GM04504 (cell line): ENCODE measurements at regions not wholly inside any gene's neighbourhood (a gene's known extent, or its start where the extent isn't known, plus 50 kb on each side); places are given as distances from the start of the nearest gene placed in this dataset.
"Not testable (repeated sequence)": the region's sequence is repeated elsewhere in the genome, so short reads cannot be mapped to it uniquely, and the experiment has no call there.

Experiments used
- DNase-seq: peaks from one replicate; pipeline ENCODE4 v3.0.0-alpha.2; 2012; ENCODE audit warnings: low read depth

DNA sequence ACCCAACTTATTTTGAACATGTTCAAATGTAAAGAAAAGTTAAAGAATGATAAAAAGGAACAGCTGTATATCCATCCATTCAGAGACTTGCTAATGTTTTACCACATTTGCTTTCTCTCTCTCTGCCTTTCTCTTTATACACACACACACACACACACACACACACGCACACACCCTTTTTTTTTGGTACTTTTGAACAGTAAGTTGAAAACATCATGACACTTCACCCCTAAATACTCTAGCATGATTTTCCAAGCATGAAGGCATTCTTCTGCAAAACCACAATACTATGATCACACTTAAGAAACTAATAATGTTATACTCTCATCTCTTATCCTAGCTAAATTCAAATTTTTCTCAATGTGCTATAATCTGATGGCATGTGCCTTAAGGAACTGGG lies 192.3 kb downstream of the UTRN start:
- DNase-seq, result no peak

GRCh38 chr6:144477856-144478255 lies 192.7 kb downstream of the UTRN start:
- DNase-seq, result no peak

- DNase-seq, result no peak
Measured at GRCh38 chr6:144478483-144478882, 193.3 kb downstream of the UTRN start.

- DNase-seq, result no peak
Measured at GRCh38 chr6:144479991-144480390, 194.9 kb downstream of the UTRN start.

DNA sequence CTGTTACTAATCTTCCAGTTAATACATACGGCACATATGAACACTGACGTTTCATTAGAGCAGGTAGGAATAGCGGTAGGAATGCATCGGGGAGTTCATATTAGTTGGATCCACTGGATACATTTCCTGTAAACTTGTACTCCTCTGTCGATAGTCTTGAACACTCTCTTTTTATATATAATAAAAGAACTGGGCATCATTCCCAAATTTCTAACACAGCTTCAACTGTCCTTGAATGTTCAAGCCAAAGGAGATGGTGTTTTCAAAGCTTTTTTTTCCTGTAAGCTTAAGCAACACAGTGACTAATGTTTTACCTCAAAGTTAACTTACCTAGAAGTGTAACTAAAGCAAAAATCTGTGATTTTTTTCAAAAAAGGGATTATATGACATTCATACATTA lies 195.3 kb downstream of the UTRN start:
- DNase-seq, result no peak

DNA sequence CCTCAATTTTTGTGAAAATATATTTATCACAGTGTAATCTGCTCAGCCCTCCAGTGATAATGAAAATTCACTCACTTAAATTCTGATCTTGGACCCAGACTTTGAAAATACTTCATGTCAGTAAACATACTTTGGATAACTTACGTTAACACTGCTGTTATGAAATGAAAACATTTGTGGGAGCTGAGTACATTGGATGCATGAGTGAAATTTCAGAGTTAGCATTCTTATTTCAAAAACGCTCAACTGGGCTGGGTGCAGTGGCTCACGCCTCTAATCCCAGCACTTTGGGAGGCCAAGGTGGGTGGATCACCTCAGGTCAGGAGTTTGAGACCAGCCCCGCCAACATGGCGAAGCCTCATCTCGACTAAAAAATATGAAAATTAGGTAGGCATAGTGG lies 196.4 kb downstream of the UTRN start:
- DNase-seq, result no peak

DNA sequence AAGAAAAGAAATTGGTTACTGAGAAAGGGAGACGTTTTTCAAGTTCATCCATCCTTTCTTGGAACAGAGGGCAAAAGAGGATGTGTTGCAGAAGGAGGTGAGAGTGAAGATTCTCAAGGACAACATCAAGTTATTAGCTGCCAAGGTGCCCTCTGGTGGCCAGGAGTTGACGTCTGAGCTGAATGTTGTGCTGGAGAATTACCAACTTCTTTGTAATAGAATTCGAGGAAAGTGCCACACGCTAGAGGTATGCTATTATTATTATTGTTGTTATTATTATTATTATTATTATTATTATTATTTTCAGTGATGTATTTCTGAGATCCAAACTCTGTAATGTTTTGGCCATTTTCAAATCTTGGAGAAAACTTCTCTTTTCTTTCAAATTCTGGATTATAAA lies 197.0 kb downstream of the UTRN start:
- DNase-seq, result peak; percentile 62

- DNase-seq, result no peak
Measured at GRCh38 chr6:144485531-144485930, 200.4 kb downstream of the UTRN start.

- no peak for DNase-seq
Measured at GRCh38 chr6:144488590-144488989, 203.5 kb downstream of the UTRN start.

DNA sequence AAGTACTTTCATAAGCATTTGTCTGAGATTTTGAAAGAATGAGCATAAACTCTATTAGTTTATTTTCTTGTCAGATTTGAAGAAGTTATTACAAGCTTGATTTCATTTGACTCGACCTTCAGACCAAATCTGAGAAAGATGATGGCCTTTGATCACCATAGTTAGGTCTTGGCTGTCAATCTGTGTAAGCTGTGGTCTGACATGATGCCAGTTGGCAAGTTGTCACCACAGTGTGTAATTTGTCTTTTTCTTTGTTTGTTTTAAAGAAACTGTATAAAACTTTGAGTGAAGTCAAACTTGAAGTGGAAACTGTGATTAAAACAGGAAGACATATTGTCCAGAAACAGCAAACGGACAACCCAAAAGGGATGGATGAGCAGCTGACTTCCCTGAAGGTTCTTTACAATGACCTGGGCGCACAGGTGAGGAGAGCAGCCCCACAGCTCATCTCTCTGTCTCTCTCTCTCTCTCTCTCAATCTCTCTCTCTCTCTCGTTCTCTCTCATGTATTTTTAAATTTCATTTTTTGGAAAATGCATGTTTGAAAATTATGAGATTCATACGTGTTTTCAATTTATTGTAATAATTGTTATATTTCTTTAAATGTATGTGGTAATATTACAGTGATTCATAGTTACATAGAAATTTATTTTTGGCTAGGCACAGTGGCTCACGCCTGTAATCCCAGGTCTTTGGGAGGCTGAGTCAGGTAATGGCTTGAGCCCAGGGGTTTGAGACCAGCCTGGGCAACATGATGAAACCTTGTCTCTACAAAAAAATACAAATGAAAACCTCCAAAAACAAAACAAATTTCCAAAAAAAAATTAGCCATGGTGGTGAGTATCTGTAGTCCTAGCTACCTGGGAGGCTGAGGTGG lies 208.1 kb downstream of the UTRN start:
- no peak for DNase-seq

DNA sequence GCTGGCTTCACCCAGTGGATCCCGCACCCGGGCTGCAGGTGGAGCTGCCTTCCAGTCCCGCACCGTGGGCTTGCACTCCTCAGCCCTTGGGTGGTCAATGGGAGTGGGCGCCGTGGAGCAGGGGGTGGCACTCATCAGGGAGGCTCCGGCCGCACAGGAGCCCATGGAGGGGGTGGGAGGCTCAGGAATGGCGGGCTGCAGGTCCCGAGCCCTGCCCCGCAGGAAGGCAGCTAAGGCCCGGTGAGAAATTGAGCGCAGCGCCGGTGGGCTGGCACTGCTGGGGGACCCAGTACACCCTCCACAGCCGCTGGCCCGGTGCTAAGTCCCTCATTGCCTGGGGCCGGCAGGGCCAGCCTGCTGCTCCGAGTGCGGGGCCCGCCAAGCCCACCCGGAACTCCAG lies 209.9 kb downstream of the UTRN start:
- DNase-seq, result not testable (repeated sequence)

- no peak for DNase-seq
Measured at GRCh38 chr6:144497650-144498049, 212.5 kb downstream of the UTRN start.

GRCh38 chr6:144500892-144501291 lies 215.8 kb downstream of the UTRN start:
- no peak for DNase-seq

- not testable (repeated sequence) for DNase-seq
Measured at GRCh38 chr6:144505214-144505613, 220.1 kb downstream of the UTRN start.

DNA sequence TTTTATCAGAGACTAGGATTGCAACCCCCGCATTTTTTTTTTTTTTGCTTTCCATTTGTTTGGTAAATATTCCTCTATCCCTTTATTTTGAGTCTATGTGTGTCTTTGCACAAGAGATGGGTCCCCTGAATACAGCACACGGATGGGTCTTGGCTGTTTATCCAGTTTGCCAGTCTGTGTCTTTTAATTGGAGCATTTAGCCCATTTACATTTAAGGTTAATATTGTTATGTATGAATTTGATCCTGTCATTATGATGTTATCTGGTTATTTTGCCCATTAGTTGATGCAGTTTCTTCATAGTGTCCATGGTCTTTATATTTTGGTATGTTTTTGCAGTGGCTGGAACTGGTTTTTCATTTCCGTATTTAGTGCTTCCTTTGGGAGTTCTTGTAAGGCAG lies 220.9 kb downstream of the UTRN start:
- DNase-seq, result not testable (repeated sequence)

DNA sequence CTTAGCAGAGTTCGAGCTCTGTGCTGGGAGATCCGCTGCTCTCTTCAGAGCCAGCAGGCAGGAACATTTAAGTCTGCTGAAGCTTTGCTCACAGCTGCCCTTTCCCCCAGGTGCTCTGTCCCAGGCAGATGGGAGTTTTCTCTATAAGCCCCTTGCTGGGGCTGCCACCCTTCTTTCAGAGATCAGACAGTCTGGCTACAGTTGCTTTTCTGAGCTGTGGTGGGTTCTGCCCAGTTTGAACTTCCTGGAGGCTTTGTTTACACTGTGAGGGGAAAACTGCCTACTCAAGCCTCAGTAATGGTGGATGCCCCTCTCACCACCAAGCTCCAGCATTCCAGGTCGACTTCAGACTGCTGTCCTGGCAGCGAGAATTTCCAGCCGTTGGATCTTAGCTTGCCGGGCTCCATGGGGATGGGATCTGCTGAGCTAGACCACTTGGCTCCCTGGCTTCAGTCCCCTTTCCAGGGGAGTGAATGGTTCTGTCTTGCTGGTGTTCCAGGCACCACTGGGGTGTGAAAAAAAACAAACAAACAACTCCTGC lies 222.7 kb downstream of the UTRN start:
- not testable (repeated sequence) for DNase-seq

DNA sequence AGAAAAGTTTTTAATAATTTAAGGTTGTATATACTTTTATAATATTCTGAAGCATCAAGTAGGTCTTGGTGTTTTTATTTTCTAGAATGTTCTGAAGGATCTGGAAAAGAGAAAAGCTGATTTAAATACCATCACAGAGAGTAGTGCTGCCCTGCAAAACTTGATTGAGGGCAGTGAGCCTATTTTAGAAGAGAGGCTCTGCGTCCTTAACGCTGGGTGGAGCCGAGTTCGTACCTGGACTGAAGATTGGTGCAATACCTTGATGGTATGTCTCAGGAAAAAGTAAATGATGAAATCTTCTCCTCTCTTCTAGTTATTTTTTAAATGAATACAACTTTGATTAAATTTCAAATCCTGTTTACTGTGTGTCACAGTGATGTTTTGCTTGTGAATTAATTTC lies 225.7 kb downstream of the UTRN start:
- no peak for DNase-seq

DNA sequence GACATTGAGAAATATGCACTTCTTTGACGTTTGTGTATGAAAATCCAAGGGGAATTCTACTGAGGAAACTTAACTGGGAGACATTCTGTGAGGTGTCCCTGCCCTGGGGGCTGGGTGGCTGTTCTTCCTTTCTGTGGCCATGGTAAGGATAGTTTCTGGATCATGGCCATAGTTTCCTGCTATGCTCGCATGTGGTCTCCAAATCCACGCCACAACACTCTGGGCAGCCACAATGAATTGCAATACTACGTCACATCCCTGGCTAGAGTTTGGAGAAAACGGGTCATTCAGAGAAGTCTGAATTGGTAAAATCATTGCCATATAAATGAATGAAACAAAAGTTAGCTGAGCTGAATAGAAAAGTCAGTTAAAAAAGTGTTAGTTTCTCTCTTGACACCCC lies 230.6 kb downstream of the UTRN start:
- no peak for DNase-seq

DNA sequence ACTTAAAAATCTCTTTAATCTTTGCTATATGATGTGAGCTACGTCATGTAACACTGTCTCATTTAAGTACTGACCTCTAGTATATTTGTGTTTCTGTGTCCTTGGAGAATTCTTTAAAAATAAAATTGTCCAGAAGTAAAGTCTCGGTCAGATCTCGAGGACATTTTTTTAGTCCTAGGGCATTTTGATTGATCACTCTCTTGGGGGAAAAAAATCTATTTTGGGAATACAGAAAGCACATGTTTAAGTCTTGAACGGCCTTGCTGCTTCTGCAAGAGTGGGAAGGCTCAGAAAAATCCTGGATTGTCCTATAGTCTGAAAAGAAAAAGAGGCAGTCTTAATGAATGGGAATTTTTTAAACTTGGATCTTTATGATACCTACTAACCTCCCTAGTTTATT lies 234.3 kb downstream of the UTRN start:
- DNase-seq, result no peak

GRCh38 chr6:144528743-144529425 lies 243.7 kb downstream of the UTRN start:
- peak; percentile 1 for DNase-seq

DNA sequence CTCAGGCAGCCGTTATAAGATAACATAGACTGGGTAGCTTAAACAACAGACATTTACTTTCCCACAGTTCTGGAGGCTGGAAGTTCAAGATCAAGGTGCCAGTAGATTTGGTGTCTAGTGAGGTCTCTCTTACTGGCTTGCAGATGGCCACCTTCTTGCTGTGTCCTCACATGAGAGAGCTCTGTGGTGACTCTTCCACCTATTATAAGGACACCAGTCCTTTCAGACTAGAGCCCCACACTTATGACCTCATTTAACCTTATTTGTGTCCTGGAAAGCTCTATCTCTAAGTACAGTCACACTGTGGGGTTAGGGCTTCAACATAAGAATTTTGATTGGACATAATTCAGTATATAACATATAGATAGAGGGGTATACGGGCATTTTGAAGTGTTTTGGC lies 245.0 kb downstream of the UTRN start:
- no peak for DNase-seq

- DNase-seq, result not testable (repeated sequence)
Measured at GRCh38 chr6:144532238-144532637, 247.1 kb downstream of the UTRN start.

DNA sequence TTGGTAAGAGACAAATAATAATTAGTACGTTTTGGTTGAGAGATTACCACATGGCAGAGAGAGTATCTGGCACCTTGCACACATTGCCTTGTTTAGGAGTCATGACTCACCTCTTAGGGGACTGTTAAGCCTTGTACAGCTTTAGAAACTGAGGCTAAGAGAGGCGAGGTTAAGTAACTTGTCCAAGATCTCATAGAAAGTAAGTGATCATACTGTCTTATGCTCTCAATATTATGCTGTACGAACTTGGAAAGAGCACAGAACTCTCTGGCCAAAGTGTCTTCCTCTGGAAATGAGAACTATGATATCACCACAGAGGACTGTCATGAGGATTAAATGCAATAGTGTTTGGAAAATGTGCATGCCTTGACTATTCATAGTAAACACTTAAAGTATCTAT lies 249.0 kb downstream of the UTRN start:
- peak; percentile 0 for DNase-seq
